Anterior cingulate cortex (tissue), 58 donors: ENCODE measurements at regions not wholly inside any gene's neighbourhood (a gene's known extent, or its start where the extent isn't known, plus 50 kb on each side); places are given as distances from the start of the nearest gene placed in this dataset.
"Not testable (repeated sequence)": the region's sequence is repeated elsewhere in the genome, so short reads cannot be mapped to it uniquely, and the experiment has no call there.

Experiments
- DNase-seq, 58 donors: peaks; one replicate each; lab custom pipeline; 2025; lab: John Stamatoyannopoulos, UW

DNA sequence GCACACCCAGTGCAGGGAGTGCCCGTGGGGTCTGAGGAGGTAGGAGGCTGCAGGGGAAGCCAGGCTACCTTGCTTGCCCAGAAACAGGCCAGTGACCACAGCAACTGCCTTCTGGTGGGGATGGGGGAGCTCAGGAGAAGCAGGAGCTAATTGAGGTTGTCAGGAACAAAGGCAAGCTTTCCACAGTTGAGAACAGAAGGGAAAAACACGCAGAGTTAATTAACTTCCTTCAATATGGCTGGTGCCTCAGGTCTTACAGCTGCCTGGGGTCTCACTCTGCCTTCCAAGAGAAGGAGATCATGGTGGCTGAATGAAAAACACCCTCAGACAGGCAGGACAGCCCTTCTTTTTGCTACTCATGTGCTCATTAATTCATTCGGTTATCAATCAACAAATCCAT is 127.9 kb upstream of the SYT13 start:
- DNase-seq = no peak

- DNase-seq = no peak
Measured at GRCh38 chr11:45413156-45413858, 127.2 kb upstream of the SYT13 start.

DNA sequence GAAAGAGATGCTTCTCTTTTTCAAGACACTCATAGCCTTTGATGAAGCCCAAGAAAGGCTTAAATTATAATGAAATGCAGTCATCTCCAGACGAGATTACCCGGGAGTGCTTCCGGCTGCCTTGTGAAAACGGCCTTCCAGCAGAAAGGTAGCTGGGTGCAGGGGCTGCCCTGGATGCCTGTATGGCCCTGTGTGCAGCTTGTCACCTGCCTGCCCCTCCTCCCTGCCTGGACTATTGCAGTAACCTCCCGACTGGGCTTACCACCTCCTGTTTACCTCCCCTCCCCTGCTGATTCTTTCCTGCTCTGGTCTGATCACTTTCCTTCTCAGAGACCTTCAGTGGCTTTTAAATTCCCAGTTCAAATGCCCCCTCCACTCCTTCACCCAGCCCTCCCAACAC is 126.4 kb upstream of the SYT13 start:
- no peak for DNase-seq

DNA sequence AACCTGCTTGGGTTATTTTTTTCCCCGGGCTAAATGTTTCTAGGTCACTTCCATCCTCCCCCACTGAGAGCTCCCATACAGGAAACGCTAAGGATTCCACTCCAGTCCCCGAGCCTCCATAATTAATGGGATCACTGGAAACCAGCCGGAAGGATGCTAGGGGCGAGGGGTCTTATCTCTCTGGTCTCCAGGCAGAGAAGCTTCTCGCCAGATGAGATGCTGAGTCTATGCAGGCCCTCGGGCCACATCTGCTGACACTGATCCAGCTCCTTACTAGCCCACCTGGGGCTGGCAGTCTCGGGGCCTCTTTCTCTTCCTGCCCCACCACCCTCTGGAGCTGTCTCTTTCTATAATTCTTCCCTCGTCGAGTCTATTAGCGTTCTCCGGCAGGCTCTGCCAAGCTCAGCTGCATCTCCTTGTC is 125.9 kb upstream of the SYT13 start:
- DNase-seq = no peak

DNA sequence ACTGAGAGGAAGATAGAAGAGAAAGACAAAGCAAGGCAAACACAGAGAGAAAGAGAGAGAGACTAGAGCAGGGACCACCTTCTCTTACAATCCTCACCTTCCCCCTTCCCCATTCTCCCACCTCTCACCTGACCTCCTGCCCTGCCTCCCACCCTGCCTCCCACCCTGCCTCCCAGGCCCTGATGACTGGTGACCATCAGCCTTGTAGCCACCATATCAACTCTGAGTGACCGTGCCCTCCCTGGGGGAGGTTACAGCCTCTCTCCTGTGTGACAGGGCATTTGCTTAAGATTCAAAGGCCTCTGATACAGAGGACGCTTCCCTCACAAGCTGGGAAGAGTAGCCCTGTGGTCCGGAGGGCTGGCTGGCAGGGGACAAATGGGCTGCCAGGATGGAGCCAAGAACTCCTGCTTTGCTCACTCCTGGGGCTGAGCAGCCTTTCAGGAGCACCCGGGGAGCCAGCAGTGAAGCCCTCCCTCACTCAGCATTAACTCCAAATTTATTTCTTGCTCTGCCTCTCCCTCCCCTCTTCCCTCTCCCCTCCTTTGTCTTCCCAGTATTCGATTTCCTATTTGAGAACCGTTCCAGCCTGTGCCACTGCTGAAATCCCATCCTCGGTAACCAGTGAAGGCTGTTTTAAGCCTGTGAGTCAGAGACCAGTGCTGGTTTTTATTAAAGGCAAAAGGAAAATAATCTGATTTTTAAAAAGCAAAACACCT is 125.2 kb upstream of the SYT13 start:
- DNase-seq = peak in 3 of 58 donors; percentile 17 to 51 (median 19)

- DNase-seq = no peak
Measured at GRCh38 chr11:45410391-45411227, 124.5 kb upstream of the SYT13 start.

- no peak for DNase-seq
Measured at GRCh38 chr11:45409587-45409986, 123.4 kb upstream of the SYT13 start.

GRCh38 chr11:45407226-45407625 is 121.1 kb upstream of the SYT13 start:
- DNase-seq = no peak

DNA sequence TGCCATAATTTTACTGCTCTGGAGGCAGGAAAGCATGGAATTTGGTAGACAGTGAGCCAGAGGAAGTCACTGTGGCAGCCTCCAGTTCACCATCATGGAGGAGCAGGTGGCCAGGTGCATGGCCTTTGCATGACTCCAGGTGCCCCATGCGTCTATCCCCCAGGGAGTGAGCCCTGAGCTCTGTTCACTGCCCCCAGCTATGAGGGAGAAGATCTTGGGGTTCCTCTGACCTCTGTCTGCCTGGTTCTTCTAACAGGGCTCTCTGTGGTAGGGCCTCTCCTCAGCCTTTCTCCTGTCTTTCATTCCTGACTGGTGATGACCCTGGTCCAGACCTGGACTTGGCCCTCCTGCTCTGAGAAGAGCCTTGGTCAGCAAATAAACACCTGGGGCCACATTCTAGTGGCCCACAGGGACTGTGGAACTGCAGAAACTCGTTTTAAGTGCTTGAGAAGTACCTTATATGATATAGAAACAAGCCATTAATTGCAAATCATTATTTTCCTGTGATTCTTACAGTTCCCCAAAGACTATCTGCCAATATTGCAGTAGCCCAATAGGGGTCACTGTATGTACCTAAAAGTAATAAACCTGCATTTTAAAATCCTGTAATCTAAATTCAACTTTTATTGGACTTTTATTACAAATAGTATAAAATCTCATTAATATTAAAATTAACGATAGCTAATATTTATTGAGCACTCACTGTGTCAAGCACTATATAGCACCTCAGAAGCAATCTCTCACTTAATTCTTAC is 120.0 kb upstream of the SYT13 start:
- no peak for DNase-seq

DNA sequence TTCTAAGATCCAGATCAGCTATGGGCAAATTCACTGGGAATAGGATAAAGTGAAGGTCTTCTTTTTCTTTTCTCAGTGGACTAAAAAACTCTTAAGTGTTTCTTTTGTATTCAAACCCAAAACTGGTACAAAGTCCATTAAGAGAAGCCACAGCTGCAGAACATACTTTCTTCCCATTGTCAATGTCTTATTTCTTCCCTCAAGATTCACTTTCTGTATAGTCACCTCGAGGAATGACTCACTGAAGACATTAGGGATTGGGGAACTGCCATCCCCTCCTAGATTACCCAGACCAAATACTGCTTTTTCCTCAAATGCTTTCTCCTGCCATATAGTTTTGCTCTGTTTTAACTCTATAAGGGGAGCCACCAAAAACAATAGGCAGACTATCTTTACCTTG is 117.4 kb upstream of the SYT13 start:
- DNase-seq = not testable (repeated sequence)

DNA sequence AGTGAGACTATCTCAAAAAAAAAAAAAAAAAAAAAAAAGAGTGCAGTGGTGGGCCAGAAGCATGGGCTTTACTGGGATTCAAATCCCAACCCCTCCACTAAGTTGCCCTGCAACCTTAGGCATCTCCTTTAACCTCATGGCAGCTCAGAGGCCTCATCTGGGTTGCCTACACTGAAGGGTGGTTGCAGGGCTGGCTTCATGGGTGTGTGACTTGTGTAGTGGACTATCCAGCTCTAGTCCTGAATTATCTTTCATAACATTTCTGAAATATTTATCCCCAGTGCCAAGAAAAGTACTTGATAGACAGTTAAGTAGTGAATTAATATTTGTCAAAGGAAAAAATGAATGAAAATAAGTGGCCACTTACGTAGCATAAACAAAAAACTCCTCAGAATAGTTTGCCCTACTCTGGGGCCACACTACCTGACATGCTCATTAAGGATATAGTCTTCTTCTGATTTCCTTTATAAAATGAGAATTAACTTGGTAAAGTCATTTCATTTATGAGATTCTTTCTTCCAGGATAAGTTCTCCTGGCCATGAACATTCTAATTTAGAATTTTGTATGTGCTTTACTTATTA is 116.0 kb upstream of the SYT13 start:
- DNase-seq = no peak

- DNase-seq = peak in 1 of 58 donors; percentile 16
Measured at GRCh38 chr11:45400591-45400990, 114.5 kb upstream of the SYT13 start.

DNA sequence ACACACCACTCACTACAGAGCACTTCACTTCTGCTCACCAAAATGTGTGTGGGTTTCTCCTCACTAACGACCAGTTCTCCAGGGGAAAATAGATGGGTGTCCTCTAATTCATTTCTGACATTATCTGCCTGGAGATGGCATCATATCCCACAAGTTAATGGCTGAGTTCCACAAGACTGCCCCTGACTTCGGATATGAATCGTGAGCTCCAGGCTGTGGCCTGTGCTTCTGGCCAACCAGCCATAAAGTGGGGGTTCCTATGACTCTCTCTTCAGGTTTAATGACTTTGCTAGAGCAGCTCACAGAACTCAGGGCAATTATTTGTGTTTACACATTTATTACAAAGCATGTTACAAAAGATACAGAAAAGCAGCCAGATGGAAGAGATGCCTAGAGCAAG is 113.0 kb upstream of the SYT13 start:
- peak in 1 of 58 donors; percentile 7 for DNase-seq

DNA sequence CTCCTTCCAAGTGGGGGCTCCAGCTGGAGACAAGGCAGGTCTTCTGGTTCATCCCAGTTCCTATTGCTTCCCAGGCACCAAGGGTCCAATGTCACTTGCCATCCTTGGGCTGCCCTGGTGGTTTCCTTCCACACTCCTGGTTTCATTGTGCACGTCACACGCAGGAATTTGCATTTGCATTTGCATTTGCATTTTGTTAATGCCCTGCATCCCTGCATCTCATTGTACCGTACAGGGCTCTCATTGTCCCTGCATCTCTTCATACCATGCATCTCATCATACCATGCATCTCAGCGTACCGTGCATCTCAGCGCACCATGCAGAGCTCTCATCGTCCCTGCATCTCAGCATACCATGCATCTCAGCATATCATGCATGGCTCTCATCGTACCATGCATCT is 112.2 kb upstream of the SYT13 start:
- DNase-seq = no peak

GRCh38 chr11:45396394-45396793 is 110.3 kb upstream of the SYT13 start:
- DNase-seq = no peak

DNA sequence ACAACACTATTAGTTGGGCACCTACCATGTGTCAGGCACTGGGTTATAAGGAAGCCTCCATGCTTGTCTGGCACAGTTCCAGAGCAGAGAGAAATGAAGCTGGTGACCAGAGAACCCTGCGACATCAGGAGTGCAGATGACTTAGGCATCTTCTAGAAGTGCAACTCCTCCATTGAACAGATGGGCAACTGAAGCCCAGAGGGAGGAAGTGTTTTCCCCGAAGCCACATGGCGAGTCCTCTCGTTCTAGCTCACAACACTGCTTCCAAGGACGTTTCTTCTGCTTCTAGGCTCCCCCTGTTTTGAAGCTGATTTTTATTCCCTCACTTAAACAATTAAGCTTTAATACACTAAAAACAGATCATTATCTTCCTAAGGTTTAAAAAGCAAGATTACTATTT is 109.8 kb upstream of the SYT13 start:
- no peak for DNase-seq

GRCh38 chr11:45395421-45395820 is 109.3 kb upstream of the SYT13 start:
- no peak for DNase-seq

DNA sequence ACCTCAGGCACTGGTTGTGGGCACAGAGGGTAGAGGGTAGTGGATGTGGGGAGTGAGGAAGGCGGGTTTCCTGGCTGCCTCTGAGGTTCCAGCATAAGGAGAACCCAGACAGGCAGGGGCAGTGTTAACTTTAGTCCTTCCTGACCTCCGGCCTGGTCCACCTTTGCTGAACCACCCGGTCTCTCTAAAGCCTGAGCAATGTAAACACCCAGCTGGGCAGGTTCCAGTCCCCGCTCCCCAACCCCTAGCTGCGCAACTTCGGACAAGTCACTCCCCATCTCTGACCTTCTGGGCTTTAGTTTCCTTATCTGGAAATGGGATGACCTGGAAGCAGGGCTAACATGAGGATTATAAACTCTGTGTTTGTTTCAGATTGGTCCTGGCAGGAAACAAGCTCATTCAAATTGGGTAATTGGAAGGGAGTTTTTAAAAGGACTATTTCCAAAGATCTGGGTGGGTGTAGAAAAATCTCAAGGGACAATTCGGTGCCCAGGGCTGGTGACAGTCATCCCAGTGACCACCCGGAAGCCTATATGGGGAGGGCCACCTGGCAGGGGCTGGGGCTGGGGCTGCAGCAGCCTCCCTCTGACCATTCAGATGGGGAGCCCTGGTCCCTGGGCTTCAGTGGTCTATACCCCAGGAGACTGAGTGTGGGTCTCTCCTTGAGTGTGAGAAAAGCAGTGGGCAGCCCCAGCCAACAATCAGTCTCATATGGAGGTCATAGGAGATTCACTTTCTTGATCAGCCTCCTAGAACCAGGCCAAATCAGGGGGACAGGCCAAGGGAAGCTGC is 108.3 kb upstream of the SYT13 start:
- no peak for DNase-seq

GRCh38 chr11:45393826-45394225 is 107.7 kb upstream of the SYT13 start:
- no peak for DNase-seq
